HepG2 (cell line): ENCODE measurements at regions not wholly inside any gene's neighbourhood (a gene's known extent, or its start where the extent isn't known, plus 50 kb on each side); places are given as distances from the start of the nearest gene placed in this dataset.
A peak's percentile ranks its signal among the peaks of the same experiment; 100 is the strongest.
"Not testable (repeated sequence)": the region's sequence is repeated elsewhere in the genome, so short reads cannot be mapped to it uniquely, and the experiment has no call there.

Source experiments
- ATAC-seq: fragments of 200-7000 bp; cut with Tn5 transposase; 3 replicates; pipeline ENCODE4 v1.9.1; 2020; ENCODE audit warnings: mild to moderate bottlenecking, moderate library complexity
- BruUV-seq: library from RNA; stranded (reverse); fragments of 400-500 nt; replicated peaks from 2 replicates; lab custom pipeline; 2021; lab: Mats Ljungman, UMichigan
- CTCF ChIA-PET: fragments of 300-600 bp; formaldehyde crosslinking; extraction: SDS; loops from one replicate; lab custom pipeline; 2021; ENCODE audit warnings: low total read pairs, inconsistent platforms, low intra/inter-chr PET ratio; lab: Yijun Ruan, JAX
- POLR2A ChIA-PET: fragments of 350-600 bp; sonication (Branson Sonifier 250); formaldehyde crosslinking; loops from one replicate; lab custom pipeline; 2020; ENCODE audit warnings: antibody characterized with exemption, inconsistent platforms; lab: Yijun Ruan, JAX
- DNase-seq: peaks from one replicate; pipeline ENCODE4 v3.0.0-alpha.2; 2015; ENCODE audit warnings: low spot score
- FAIRE-seq: peaks from 3 replicates; lab custom pipeline; 2011; peaks lifted over from hg19 to GRCh38; lab: Jason Lieb, UNC
- H2AFZ ChIP-seq: one replicate; pipeline ENCODE4 v1.6.1; 2011; ENCODE audit warnings: low read length, inconsistent platforms
- H3K27ac ChIP-seq: fragments of 300-600 bp; 3 replicates; pipeline ENCODE4 v1.8.0; 2011; ENCODE audit warnings: mixed run types, mild to moderate bottlenecking, mixed read lengths, low read length, inconsistent platforms; ENCODE audit not compliant: insufficient read depth; ENCODE audit errors: extremely low read length
- H3K27me3 ChIP-seq, 2 experiments: fragments of 200-600 bp in 1 of 2; 2 replicates in 1 of 2; 3 replicates in 1 of 2; pipeline versions ENCODE4 v1.6.0 to v1.8.0; 2011; ENCODE audit warnings: low read length in 2 of 2, mild to moderate bottlenecking in 2 of 2, moderate library complexity in 2 of 2, inconsistent platforms in 1 of 2; ENCODE audit not compliant: insufficient read depth in 2 of 2, control insufficient read depth in 1 of 2
- H3K36me3 ChIP-seq, 2 experiments: fragments of 200-600 bp in 1 of 2; replicated peaks in 1 of 2; 2 replicates in 1 of 2; 3 replicates in 1 of 2; pipeline versions ENCODE4 v1.5.1 to v1.8.0; 2011; ENCODE audit warnings: low read length in 2 of 2, inconsistent platforms in 1 of 2; ENCODE audit not compliant: insufficient read depth in 2 of 2, control insufficient read depth in 1 of 2
- H3K4me1 ChIP-seq: 2 replicates; pipeline ENCODE4 v1.5.1; 2012; ENCODE audit warnings: low read length, inconsistent platforms; ENCODE audit not compliant: insufficient read depth
- H3K4me2 ChIP-seq: 2 replicates; pipeline ENCODE4 v1.6.0; 2011; ENCODE audit warnings: low read depth, low read length, inconsistent platforms
- H3K4me3 ChIP-seq, 3 experiments: fragments of 200-600 bp in 1 of 3; sonication (generic), shearing (Covaris generic) in 1 of 3; replicated peaks in 1 of 3; 2 replicates each; pipeline ENCODE4 v1.5.1; 2011 to 2016; ENCODE audit warnings: low read length in 3 of 3, inconsistent platforms in 2 of 3, low read depth in 2 of 3, mild to moderate bottlenecking in 2 of 3, control low read depth in 1 of 3, mixed read lengths in 1 of 3; ENCODE audit not compliant: insufficient read depth in 1 of 3
- H3K79me2 ChIP-seq: one replicate; pipeline ENCODE4 v1.6.1; 2011; ENCODE audit warnings: low read length, inconsistent platforms; ENCODE audit not compliant: insufficient read depth
- H3K9ac ChIP-seq: 2 replicates; pipeline ENCODE4 v1.6.0; 2011; ENCODE audit warnings: mild to moderate bottlenecking, low read depth, low read length, inconsistent platforms; ENCODE audit not compliant: insufficient read depth
- H3K9me3 ChIP-seq: 2 replicates; pipeline ENCODE4 v1.5.1; 2012; ENCODE audit warnings: mild to moderate bottlenecking, low read length
- H4K20me1 ChIP-seq: 2 replicates; pipeline ENCODE4 v1.6.0; 2011; ENCODE audit warnings: inconsistent platforms, mild to moderate bottlenecking, low read length, moderate library complexity; ENCODE audit not compliant: insufficient read depth
- HNRNPK ChIP-seq: fragments of 200-400 bp; formaldehyde crosslinking; IDR thresholded peaks from 2 replicates; pipeline ENCODE4 v1.6.1; 2018; ENCODE audit warnings: low read length, low read depth, moderate library complexity, mild to moderate bottlenecking; ENCODE audit not compliant: poor library complexity, severe bottlenecking
- MYC ChIP-seq: sonication (generic); formaldehyde crosslinking; IDR thresholded peaks from 2 replicates; pipeline ENCODE4 v1.9.0; 2021; ENCODE audit warnings: missing genetic modification reagents, borderline replicate concordance
- NFKB2 ChIP-seq: sonication (generic); formaldehyde crosslinking; IDR thresholded peaks from 2 replicates; pipeline ENCODE4 v1.4.0; 2020; ENCODE audit warnings: missing genetic modification reagents, borderline replicate concordance
- NONO ChIP-seq, 2 experiments: fragments of 450-650 bp in 1 of 2; sonication (generic) in 1 of 2; formaldehyde crosslinking in 1 of 2; IDR thresholded peaks in 1 of 2; conservative IDR thresholded peaks in 1 of 2; 2 replicates each; pipeline versions ENCODE4 v1.6.1 to v1.8.0; 2017 to 2022; ENCODE audit warnings: mild to moderate bottlenecking in 1 of 2, missing genetic modification reagents in 1 of 2, moderate library complexity in 1 of 2
- RAD21 ChIP-seq: fragments of 450-650 bp; formaldehyde crosslinking; IDR thresholded peaks from 2 replicates; pipeline ENCODE4 v1.5.0; 2020; ENCODE audit warnings: mild to moderate bottlenecking
- SALL1 ChIP-seq: sonication (generic); formaldehyde crosslinking; IDR thresholded peaks from 2 replicates; pipeline ENCODE4 v1.8.0; 2022; ENCODE audit warnings: mild to moderate bottlenecking, missing genetic modification reagents
- SMC3 ChIP-seq: IDR thresholded peaks from 2 replicates; pipeline ENCODE4 v1.6.1; 2011; ENCODE audit warnings: low read length, improper control_type of control experiment
- YY1 ChIP-seq: IDR thresholded peaks from 2 replicates; pipeline ENCODE4 v1.6.1; 2011; ENCODE audit warnings: low read length, low read depth, moderate library complexity, mild to moderate bottlenecking; ENCODE audit not compliant: insufficient read depth, insufficient replicate concordance
- ZNF331 ChIP-seq: sonication (generic); formaldehyde crosslinking; IDR thresholded peaks from 2 replicates; pipeline ENCODE4 v1.4.0; 2020; ENCODE audit warnings: missing genetic modification reagents
- WGBS: methylation state at CpG from one replicate; pipeline ENCODE4 v1.1.6; 2017; ENCODE audit warnings: low lambda C conversion rate; 5-methylcytosine and 5-hydroxymethylcytosine counted together
- in situ Hi-C: cut with HindIII; loops from 2 replicates; pipeline ENCODE4 v1.10.0; 2017; ENCODE audit warnings: low pct_unique_long_range_greater_than_20kb; ENCODE audit not compliant: extremely low pct_ligation_motif_present
- intact Hi-C: fragments of 100-400 bp; cut with micrococcal nuclease; formaldehyde crosslinking; loops from one replicate; pipeline ENCODE4 v1.10.0; 2022; ENCODE audit not compliant: unreplicated experiment
- TF ChIP-seq, protein P1 (sequence below): sonication (generic); formaldehyde crosslinking; conservative IDR thresholded peaks from 2 replicates; pipeline ENCODE4 v1.8.0; 2022; ENCODE audit warnings: mild to moderate bottlenecking, moderate library complexity, missing genetic modification reagents
- TF ChIP-seq, protein P2 (sequence below), 2 experiments: sonication (generic) in 1 of 2; formaldehyde crosslinking in 1 of 2; IDR thresholded peaks; 2 replicates each; pipeline versions ENCODE4 v1.4.0 to v1.6.1; 2018 to 2020; ENCODE audit warnings: missing genetic modification reagents in 2 of 2, borderline replicate concordance in 1 of 2, low read depth in 1 of 2, mild to moderate bottlenecking in 1 of 2, missing biosample characterization in 1 of 2

DNA sequence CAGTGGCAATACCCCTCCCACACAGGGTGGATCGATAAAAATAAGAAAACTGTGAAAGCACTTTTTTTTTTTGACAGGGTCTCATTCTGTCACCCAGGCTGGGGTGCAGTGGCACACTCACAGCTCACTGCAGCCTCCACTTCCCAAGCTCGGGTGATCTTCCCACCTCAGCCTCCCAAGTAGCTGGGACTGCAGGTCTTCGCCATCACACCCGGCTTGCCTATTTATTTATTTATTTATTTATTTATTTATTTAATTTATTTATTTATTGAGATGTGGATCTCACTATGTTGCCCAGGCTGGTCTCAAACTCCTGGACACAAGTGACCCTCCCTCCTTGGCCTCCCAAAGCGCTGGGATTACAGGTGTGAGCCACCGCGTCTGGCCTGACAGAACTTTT lies 68.0 kb upstream of the PPP1R26 start:
- ATAC-seq, H2AFZ ChIP-seq, FAIRE-seq, H3K4me3 ChIP-seq, H4K20me1 ChIP-seq, H3K27ac ChIP-seq, H3K36me3 ChIP-seq, POLR2A ChIA-PET, H3K79me2 ChIP-seq, H3K9ac ChIP-seq, DNase-seq, H3K9me3 ChIP-seq, H3K4me1 ChIP-seq, BruUV-seq, H3K4me2 ChIP-seq: not testable (repeated sequence)
- intact Hi-C loops (loop anchor here (2.0 kb wide), 1 partner anchor 325 kb away; the partner anchor contains the start of gene OLFM1), in situ Hi-C loops (loop anchor here (5.0 kb wide), 1 partner anchor 324 kb away; the partner anchor contains the start of gene OLFM1)
- CTCF ChIA-PET = interaction anchor here (4.7 kb wide), 1 partner anchor 325 kb away, joined by 62 read pairs; the partner anchor contains the start of gene OLFM1
- WGBS = 52% methylated on average over 7 of the region's 7 CpGs
- peaks cover 6 to 58% of the 10 kb centered on the region in 2 experiments for H3K27me3 ChIP-seq

DNA sequence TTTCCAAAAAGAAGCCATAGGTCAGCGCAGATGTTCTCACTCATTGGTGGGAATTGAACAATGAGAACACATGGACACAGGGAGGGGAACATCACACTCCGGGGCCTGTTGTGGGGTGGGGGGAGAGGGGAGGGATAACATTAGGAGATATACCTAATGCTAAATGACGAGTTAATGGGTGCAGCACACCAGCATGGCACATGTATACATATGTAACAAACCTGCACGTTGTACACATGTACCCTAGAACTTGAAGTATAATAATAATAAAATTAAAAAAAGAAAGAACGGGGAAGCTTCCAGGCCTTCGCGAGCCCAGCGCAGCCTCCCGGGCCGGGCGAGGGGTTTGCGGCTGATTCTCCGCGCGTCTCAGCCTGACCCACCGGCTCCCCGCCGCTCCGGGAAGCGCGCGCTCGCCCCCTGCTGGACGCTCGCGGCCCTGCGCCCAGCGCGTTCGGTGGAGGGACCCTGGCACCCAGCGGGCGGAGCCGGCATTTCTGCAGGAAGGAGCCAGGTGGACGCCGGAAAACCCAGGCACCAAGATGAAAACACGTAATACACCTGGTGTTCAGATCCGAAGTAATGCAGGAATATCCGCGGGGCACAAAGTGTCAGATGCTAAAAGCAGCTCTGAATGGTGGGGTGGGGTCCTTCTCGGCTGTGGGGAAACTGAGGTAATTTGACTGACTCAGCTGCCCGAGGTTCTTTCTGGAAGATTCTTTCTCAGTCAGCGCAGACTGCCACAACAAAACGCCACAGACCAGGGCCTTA lies 67.1 kb upstream of the PPP1R26 start:
- POLR2A ChIA-PET; FAIRE-seq; H3K36me3 ChIP-seq; H4K20me1 ChIP-seq; H3K79me2 ChIP-seq; BruUV-seq; H3K9ac ChIP-seq; H3K9me3 ChIP-seq; H2AFZ ChIP-seq; H3K4me3 ChIP-seq; H3K4me2 ChIP-seq; H3K27ac ChIP-seq; H3K4me1 ChIP-seq; TF ChIP-seq NONO (IDR thresholded peaks at IDR 0.05): not testable (repeated sequence)
- ATAC-seq (peak; percentile 92), DNase-seq (peak; percentile 43)
- WGBS = 5% methylated on average over 26 of the region's 43 CpGs
- intact Hi-C loops = loop anchor here (2.0 kb wide), 1 partner anchor 326 kb away; the partner anchor contains the start of gene OLFM1
- in situ Hi-C loops = loop anchor here (5.0 kb wide), 1 partner anchor 325 kb away; the partner anchor contains the start of gene OLFM1
- peaks cover 8 to 62% of the 10 kb centered on the region in 2 experiments for H3K27me3 ChIP-seq
- CTCF ChIA-PET = interaction anchor here (1.2 to 4.7 kb wide), 3 partner anchors 326 to 673 kb away, joined by 3 to 62 read pairs (median 11); partner anchors contain the start of gene OLFM1
- peak; percentile 22; the same call in 1 of the 2 replicates for TF ChIP-seq SMC3
- TF ChIP-seq, protein P1, sequence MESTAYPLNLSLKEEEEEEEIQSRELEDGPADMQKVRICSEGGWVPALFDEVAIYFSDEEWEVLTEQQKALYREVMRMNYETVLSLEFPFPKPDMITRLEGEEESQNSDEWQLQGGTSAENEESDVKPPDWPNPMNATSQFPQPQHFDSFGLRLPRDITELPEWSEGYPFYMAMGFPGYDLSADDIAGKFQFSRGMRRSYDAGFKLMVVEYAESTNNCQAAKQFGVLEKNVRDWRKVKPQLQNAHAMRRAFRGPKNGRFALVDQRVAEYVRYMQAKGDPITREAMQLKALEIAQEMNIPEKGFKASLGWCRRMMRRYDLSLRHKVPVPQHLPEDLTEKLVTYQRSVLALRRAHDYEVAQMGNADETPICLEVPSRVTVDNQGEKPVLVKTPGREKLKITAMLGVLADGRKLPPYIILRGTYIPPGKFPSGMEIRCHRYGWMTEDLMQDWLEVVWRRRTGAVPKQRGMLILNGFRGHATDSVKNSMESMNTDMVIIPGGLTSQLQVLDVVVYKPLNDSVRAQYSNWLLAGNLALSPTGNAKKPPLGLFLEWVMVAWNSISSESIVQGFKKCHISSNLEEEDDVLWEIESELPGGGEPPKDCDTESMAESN (CRISPR knock-in tag) = 0 out of 2 replicates have a peak, but pooled peaks have one; percentile 43
- TF ChIP-seq HNRNPK = peak; percentile 44
- TF ChIP-seq MYC (CRISPR knock-in tag) = 0 out of 2 replicates have a peak, but pooled peaks have one; percentile 42
- TF ChIP-seq YY1 = peak; percentile 44
- peak; percentile 65 for TF ChIP-seq SALL1 (CRISPR knock-in tag)
- peak; percentile 56; the same call in 1 of the 2 replicates for TF ChIP-seq NFKB2
- TF ChIP-seq, protein P2, sequence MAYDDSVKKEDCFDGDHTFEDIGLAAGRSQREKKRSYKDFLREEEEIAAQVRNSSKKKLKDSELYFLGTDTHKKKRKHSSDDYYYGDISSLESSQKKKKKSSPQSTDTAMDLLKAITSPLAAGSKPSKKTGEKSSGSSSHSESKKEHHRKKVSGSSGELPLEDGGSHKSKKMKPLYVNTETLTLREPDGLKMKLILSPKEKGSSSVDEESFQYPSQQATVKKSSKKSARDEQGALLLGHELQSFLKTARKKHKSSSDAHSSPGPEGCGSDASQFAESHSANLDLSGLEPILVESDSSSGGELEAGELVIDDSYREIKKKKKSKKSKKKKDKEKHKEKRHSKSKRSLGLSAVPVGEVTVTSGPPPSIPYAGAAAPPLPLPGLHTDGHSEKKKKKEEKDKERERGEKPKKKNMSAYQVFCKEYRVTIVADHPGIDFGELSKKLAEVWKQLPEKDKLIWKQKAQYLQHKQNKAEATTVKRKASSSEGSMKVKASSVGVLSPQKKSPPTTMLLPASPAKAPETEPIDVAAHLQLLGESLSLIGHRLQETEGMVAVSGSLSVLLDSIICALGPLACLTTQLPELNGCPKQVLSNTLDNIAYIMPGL (CRISPR knock-in tag; IDR thresholded peaks at IDR 0.05; ENCODE audit: borderline replicate concordance in 1 of 2, low read depth in 1 of 2) = peak in 1 of 2 experiments; percentile 42; a peak in 1 of 4 replicates
- TF ChIP-seq RAD21 (CRISPR knock-in tag) = peak; percentile 97
- TF ChIP-seq NONO (CRISPR knock-in tag; conservative IDR thresholded peaks at IDR 0.05) = 0 out of 2 replicates have a peak, but pooled peaks have one; percentile 50
- 0 out of 2 replicates have a peak, but pooled peaks have one; percentile 28 for TF ChIP-seq ZNF331
